ENCODE measurements at regions not wholly inside any gene's neighbourhood (a gene's known extent, or its start where the extent isn't known, plus 50 kb on each side); places are given as distances from the start of the nearest gene placed in this dataset.

DNA sequence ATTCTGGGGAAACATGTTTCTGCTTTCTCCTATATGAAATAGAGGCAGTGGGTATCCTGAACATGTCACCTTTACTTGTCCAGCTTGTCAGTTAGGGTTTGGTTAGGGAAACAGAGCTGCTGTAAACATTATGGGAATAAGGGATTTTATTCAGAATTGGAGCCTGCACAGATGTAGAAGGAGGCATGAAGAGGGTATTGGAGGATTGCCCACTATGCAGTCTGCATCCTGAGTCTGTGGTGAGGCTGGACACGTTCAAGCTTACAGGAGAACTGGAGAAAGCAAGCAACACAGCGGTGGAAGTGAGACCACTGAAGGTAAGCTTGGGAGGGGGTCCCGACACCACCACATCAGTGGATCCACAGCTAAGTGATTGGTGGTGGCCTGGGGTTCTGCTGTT lies 443.0 kb upstream of the TNP1 start:
- TF ChIP-seq, protein P1, sequence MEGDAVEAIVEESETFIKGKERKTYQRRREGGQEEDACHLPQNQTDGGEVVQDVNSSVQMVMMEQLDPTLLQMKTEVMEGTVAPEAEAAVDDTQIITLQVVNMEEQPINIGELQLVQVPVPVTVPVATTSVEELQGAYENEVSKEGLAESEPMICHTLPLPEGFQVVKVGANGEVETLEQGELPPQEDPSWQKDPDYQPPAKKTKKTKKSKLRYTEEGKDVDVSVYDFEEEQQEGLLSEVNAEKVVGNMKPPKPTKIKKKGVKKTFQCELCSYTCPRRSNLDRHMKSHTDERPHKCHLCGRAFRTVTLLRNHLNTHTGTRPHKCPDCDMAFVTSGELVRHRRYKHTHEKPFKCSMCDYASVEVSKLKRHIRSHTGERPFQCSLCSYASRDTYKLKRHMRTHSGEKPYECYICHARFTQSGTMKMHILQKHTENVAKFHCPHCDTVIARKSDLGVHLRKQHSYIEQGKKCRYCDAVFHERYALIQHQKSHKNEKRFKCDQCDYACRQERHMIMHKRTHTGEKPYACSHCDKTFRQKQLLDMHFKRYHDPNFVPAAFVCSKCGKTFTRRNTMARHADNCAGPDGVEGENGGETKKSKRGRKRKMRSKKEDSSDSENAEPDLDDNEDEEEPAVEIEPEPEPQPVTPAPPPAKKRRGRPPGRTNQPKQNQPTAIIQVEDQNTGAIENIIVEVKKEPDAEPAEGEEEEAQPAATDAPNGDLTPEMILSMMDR (conservative IDR thresholded peaks at IDR 0.05; ENCODE audit: low read depth, low read length): no peak
- no peak for TF ChIP-seq EZH2 (IDR thresholded peaks at IDR 0.05; ENCODE audit: borderline replicate concordance, low read depth, low read length, poor library complexity, severe bottlenecking)
